ENCODE measurements at regions not wholly inside any gene's neighbourhood (a gene's known extent, or its start where the extent isn't known, plus 50 kb on each side); places are given as distances from the start of the nearest gene placed in this dataset.

- TF ChIP-seq BHLHE40 (IDR thresholded peaks at IDR 0.05; ENCODE audit: borderline replicate concordance) (no peak), L3MBTL2 (conservative IDR thresholded peaks at IDR 0.05) (no peak)
Measured at GRCh38 chr2:103754530-103754929, 992.7 kb downstream of the TMEM182 start.
